Kasumi-1 (cell line): ENCODE measurements at regions not wholly inside any gene's neighbourhood (a gene's known extent, or its start where the extent isn't known, plus 50 kb on each side); places are given as distances from the start of the nearest gene placed in this dataset.
"Not testable (repeated sequence)": the region's sequence is repeated elsewhere in the genome, so short reads cannot be mapped to it uniquely, and the experiment has no call there.

Experiments
- DNase-seq, 2 experiments: peaks; one replicate each; lab custom pipeline; 2025; lab: John Stamatoyannopoulos, UW

GRCh38 chr2:90224767-90225166, 1533.3 kb downstream of the RPIA start:
- DNase-seq: not testable (repeated sequence)

- DNase-seq: peak in 1 of 2 experiments; percentile 28
Measured at GRCh38 chr2:90226465-90227072, 1535.1 kb downstream of the RPIA start.

- not testable (repeated sequence) for DNase-seq
Measured at GRCh38 chr2:90231199-90231598, 1539.7 kb downstream of the RPIA start.

GRCh38 chr2:90235452-90235851, 1544.0 kb downstream of the RPIA start:
- DNase-seq: not testable (repeated sequence)

- DNase-seq: not testable (repeated sequence)
Measured at GRCh38 chr2:90237923-90238361, 1546.5 kb downstream of the RPIA start.

- not testable (repeated sequence) for DNase-seq
Measured at GRCh38 chr2:90238505-90239230, 1547.2 kb downstream of the RPIA start.

- DNase-seq: not testable (repeated sequence)
Measured at GRCh38 chr2:90239769-90240168, 1548.3 kb downstream of the RPIA start.

- DNase-seq: not testable (repeated sequence)
Measured at GRCh38 chr2:90244902-90245765, 1553.7 kb downstream of the RPIA start.

GRCh38 chr2:90248400-90248799, 1556.9 kb downstream of the RPIA start:
- DNase-seq: not testable (repeated sequence)

- DNase-seq: not testable (repeated sequence)
Measured at GRCh38 chr2:90250350-90250749, 1558.9 kb downstream of the RPIA start.

GRCh38 chr2:90251576-90251975, 1560.1 kb downstream of the RPIA start:
- not testable (repeated sequence) for DNase-seq

- not testable (repeated sequence) for DNase-seq
Measured at GRCh38 chr2:90253306-90253705, 1561.8 kb downstream of the RPIA start.

- not testable (repeated sequence) for DNase-seq
Measured at GRCh38 chr2:90266888-90267287, 1575.4 kb downstream of the RPIA start.

- DNase-seq: not testable (repeated sequence)
Measured at GRCh38 chr2:90287751-90288150, 1596.3 kb downstream of the RPIA start.

GRCh38 chr2:90288396-90288795, 1596.9 kb downstream of the RPIA start:
- not testable (repeated sequence) for DNase-seq

GRCh38 chr2:90289291-90289980, 1598.0 kb downstream of the RPIA start:
- not testable (repeated sequence) for DNase-seq

GRCh38 chr2:90290701-90291100, 1599.2 kb downstream of the RPIA start:
- DNase-seq: not testable (repeated sequence)

- DNase-seq: not testable (repeated sequence)
Measured at GRCh38 chr2:90291168-90291883, 1599.9 kb downstream of the RPIA start.

GRCh38 chr2:90291934-90292333, 1600.5 kb downstream of the RPIA start:
- DNase-seq: not testable (repeated sequence)

GRCh38 chr2:90292451-90292850, 1601.0 kb downstream of the RPIA start:
- DNase-seq: not testable (repeated sequence)

- not testable (repeated sequence) for DNase-seq
Measured at GRCh38 chr2:90293224-90293623, 1601.8 kb downstream of the RPIA start.
